Karpas-422 (cell line): ENCODE measurements at regions not wholly inside any gene's neighbourhood (a gene's known extent, or its start where the extent isn't known, plus 50 kb on each side); places are given as distances from the start of the nearest gene placed in this dataset.

Source experiments
- DNase-seq: peaks from one replicate; pipeline ENCODE4 v3.0.0-alpha.2; 2015
- H2AFZ ChIP-seq: fragments of 200-600 bp; sonication (generic); 2 replicates; pipeline ENCODE4 v1.6.1; 2014; ENCODE audit warnings: antibody characterized with exemption, low read length, mixed read lengths
- H3K27ac ChIP-seq: fragments of 200-600 bp; sonication (generic); 2 replicates; pipeline ENCODE4 v1.5.1; 2014; ENCODE audit warnings: mild to moderate bottlenecking, low read length, moderate library complexity
- H3K27me3 ChIP-seq: fragments of 200-600 bp; sonication (generic); 2 replicates; pipeline ENCODE4 v1.6.1; 2014; ENCODE audit warnings: low read length, mixed read lengths
- H3K36me3 ChIP-seq: fragments of 200-600 bp; sonication (generic); 2 replicates; pipeline ENCODE4 v1.6.1; 2014; ENCODE audit warnings: low read length, mixed read lengths; ENCODE audit not compliant: insufficient read depth
- H3K4me1 ChIP-seq: fragments of 200-600 bp; sonication (generic); 2 replicates; pipeline ENCODE4 v1.6.1; 2014; ENCODE audit warnings: mild to moderate bottlenecking, low read length, mixed read lengths
- H3K4me2 ChIP-seq: fragments of 200-600 bp; sonication (generic); 2 replicates; pipeline ENCODE4 v1.6.1; 2014; ENCODE audit warnings: low read length, low read depth, mild to moderate bottlenecking; ENCODE audit not compliant: poor library complexity, severe bottlenecking
- H3K4me3 ChIP-seq: fragments of 200-600 bp; sonication (generic); 2 replicates; pipeline ENCODE4 v1.5.1; 2014; ENCODE audit warnings: mild to moderate bottlenecking, antibody characterized with exemption, low read length, mixed read lengths
- H3K79me2 ChIP-seq: fragments of 200-600 bp; sonication (generic); 2 replicates; pipeline ENCODE4 v1.6.1; 2014; ENCODE audit warnings: mild to moderate bottlenecking, low read length, mixed read lengths
- H3K9ac ChIP-seq: fragments of 200-600 bp; sonication (generic); 2 replicates; pipeline ENCODE4 v1.6.0; 2014; ENCODE audit warnings: low read length
- H3K9me2 ChIP-seq: fragments of 200-600 bp; sonication (generic), shearing (Covaris generic); replicated peaks from 2 replicates; pipeline ENCODE4 v1.6.0; 2014; ENCODE audit warnings: mild to moderate bottlenecking, low read length, moderate library complexity; ENCODE audit not compliant: insufficient read depth
- H3K9me3 ChIP-seq: fragments of 300-700, 200-600 bp; sonication (generic); 2 replicates; pipeline ENCODE4 v1.6.1; 2014; ENCODE audit warnings: low read length, mixed read lengths
- H4K20me1 ChIP-seq: fragments of 200-600 bp; sonication (generic); 2 replicates; pipeline ENCODE4 v1.6.1; 2014; ENCODE audit warnings: mild to moderate bottlenecking, antibody characterized with exemption, low read length, low read depth; ENCODE audit not compliant: insufficient read depth

GRCh38 chr2:71932037-71932779 is 215.5 kb downstream of the CYP26B1 start:
- Histone ChIP-seq H3K4me3 (no peak overlapping the region), H3K27ac (no peak overlapping the region), H3K36me3 (no peaks in the 10 kb centered on the region), H3K9me3 (no peaks in the 10 kb centered on the region), H2AFZ (no peak overlapping the region), H4K20me1 (no peaks in the 10 kb centered on the region), H3K79me2 (no peaks in the 10 kb centered on the region), H3K9ac (no peak overlapping the region), H3K4me1 (no peaks in the 10 kb centered on the region), H3K9me2 (no peaks in the 10 kb centered on the region), H3K27me3 (no peaks in the 10 kb centered on the region), H3K4me2 (no peak overlapping the region)
- no peak for DNase-seq

GRCh38 chr2:71930049-71930681 is 217.5 kb downstream of the CYP26B1 start:
- no peak overlapping the region for H3K27ac ChIP-seq
- no peaks in the 10 kb centered on the region for H3K9me3 ChIP-seq
- H4K20me1 ChIP-seq, result no peaks in the 10 kb centered on the region
- H3K4me2 ChIP-seq, result no peak overlapping the region
- H3K79me2 ChIP-seq, result no peaks in the 10 kb centered on the region
- H3K9ac ChIP-seq, result no peak overlapping the region
- no peaks in the 10 kb centered on the region for H3K4me1 ChIP-seq
- H3K36me3 ChIP-seq, result no peaks in the 10 kb centered on the region
- no peak for DNase-seq
- no peaks in the 10 kb centered on the region for H3K9me2 ChIP-seq
- H2AFZ ChIP-seq, result no peak overlapping the region
- H3K4me3 ChIP-seq, result no peak overlapping the region
- H3K27me3 ChIP-seq, result no peaks in the 10 kb centered on the region

- no peaks in the 10 kb centered on the region for H3K4me1 ChIP-seq
- H3K4me3 ChIP-seq, result no peak overlapping the region
- no peaks in the 10 kb centered on the region for H3K9me3 ChIP-seq
- H3K9ac ChIP-seq, result no peak overlapping the region
- H3K4me2 ChIP-seq, result no peak overlapping the region
- no peak overlapping the region for H2AFZ ChIP-seq
- H3K36me3 ChIP-seq, result no peaks in the 10 kb centered on the region
- no peaks in the 10 kb centered on the region for H3K79me2 ChIP-seq
- no peak for DNase-seq
- no peaks in the 10 kb centered on the region for H3K9me2 ChIP-seq
- H3K27ac ChIP-seq, result no peak overlapping the region
- no peaks in the 10 kb centered on the region for H3K27me3 ChIP-seq
- H4K20me1 ChIP-seq, result no peaks in the 10 kb centered on the region
These were observed 218.2 kb downstream of the CYP26B1 start for GRCh38 chr2:71929482-71929772.

- Histone ChIP-seq H3K4me3 (no peak overlapping the region), H3K9ac (no peak overlapping the region), H4K20me1 (no peaks in the 10 kb centered on the region), H3K4me1 (no peaks in the 10 kb centered on the region), H3K27me3 (no peaks in the 10 kb centered on the region), H3K36me3 (no peaks in the 10 kb centered on the region), H3K9me3 (no peaks in the 10 kb centered on the region), H3K4me2 (no peak overlapping the region), H2AFZ (no peak overlapping the region), H3K27ac (no peak overlapping the region), H3K9me2 (no peaks in the 10 kb centered on the region), H3K79me2 (no peaks in the 10 kb centered on the region)
- no peak for DNase-seq
These were observed 218.8 kb downstream of the CYP26B1 start for GRCh38 chr2:71928734-71929481.

GRCh38 chr2:71927757-71928715 is 219.6 kb downstream of the CYP26B1 start:
- Histone ChIP-seq H3K27ac (no peak overlapping the region), H3K79me2 (no peaks in the 10 kb centered on the region), H3K9me2 (no peaks in the 10 kb centered on the region), H3K36me3 (no peaks in the 10 kb centered on the region), H3K4me3 (no peak overlapping the region), H4K20me1 (0 out of 2 replicates have a peak, but pooled peaks cover 5% of the 10 kb centered on the region), H3K9me3 (no peaks in the 10 kb centered on the region), H3K9ac (no peak overlapping the region), H2AFZ (no peak overlapping the region), H3K4me2 (no peak overlapping the region), H3K4me1 (no peaks in the 10 kb centered on the region), H3K27me3 (no peaks in the 10 kb centered on the region)
- no peak for DNase-seq

- no peak overlapping the region for H3K4me3 ChIP-seq
- H3K9me3 ChIP-seq, result no peaks in the 10 kb centered on the region
- DNase-seq, result no peak
- no peaks in the 10 kb centered on the region for H3K79me2 ChIP-seq
- no peak overlapping the region for H2AFZ ChIP-seq
- no peak overlapping the region for H3K27ac ChIP-seq
- H4K20me1 ChIP-seq, result 0 out of 2 replicates have a peak, but pooled peaks cover 5% of the 10 kb centered on the region
- H3K9ac ChIP-seq, result no peak overlapping the region
- H3K27me3 ChIP-seq, result no peaks in the 10 kb centered on the region
- no peaks in the 10 kb centered on the region for H3K36me3 ChIP-seq
- no peaks in the 10 kb centered on the region for H3K9me2 ChIP-seq
- H3K4me2 ChIP-seq, result no peak overlapping the region
- no peaks in the 10 kb centered on the region for H3K4me1 ChIP-seq
These were observed 220.5 kb downstream of the CYP26B1 start for GRCh38 chr2:71926876-71927756.

- no peak for DNase-seq
- Histone ChIP-seq H3K4me2 (no peak overlapping the region), H3K9me3 (no peaks in the 10 kb centered on the region), H3K27me3 (no peaks in the 10 kb centered on the region), H3K4me1 (no peaks in the 10 kb centered on the region), H3K36me3 (no peaks in the 10 kb centered on the region), H3K27ac (no peak overlapping the region), H3K79me2 (no peaks in the 10 kb centered on the region), H2AFZ (no peak overlapping the region), H3K9me2 (no peaks in the 10 kb centered on the region), H3K9ac (no peak overlapping the region), H3K4me3 (no peak overlapping the region), H4K20me1 (0 out of 2 replicates have a peak, but pooled peaks cover 5% of the 10 kb centered on the region)
These were observed 221.6 kb downstream of the CYP26B1 start for GRCh38 chr2:71926089-71926447.
